Stimulated activated CD4-positive, alpha-beta T cell treated with anti-CD3 and anti-CD28 coated beads, Interleukin-4, amount 100 ng/mL, for 1 hour (primary cell): ENCODE measurements at regions not wholly inside any gene's neighbourhood (a gene's known extent, or its start where the extent isn't known, plus 50 kb on each side); places are given as distances from the start of the nearest gene placed in this dataset.

Experiments
- DNase-seq: peaks from one replicate; pipeline ENCODE4 v3.0.0-alpha.2; 2020

- DNase-seq: no peak
These were observed 447.4 kb upstream of the TRIB2 start for GRCh38 chr2:12269041-12269972.

GRCh38 chr2:12270876-12271588, 445.7 kb upstream of the TRIB2 start:
- no peak for DNase-seq

- DNase-seq: no peak
These were observed 445.1 kb upstream of the TRIB2 start for GRCh38 chr2:12271589-12271984.

- DNase-seq: no peak
These were observed 443.6 kb upstream of the TRIB2 start for GRCh38 chr2:12273111-12273510.

- DNase-seq: no peak
These were observed 442.1 kb upstream of the TRIB2 start for GRCh38 chr2:12274591-12274990.

GRCh38 chr2:12277241-12278034, 439.3 kb upstream of the TRIB2 start:
- no peak for DNase-seq

- no peak for DNase-seq
These were observed 438.5 kb upstream of the TRIB2 start for GRCh38 chr2:12278217-12278750.

- no peak for DNase-seq
These were observed 433.7 kb upstream of the TRIB2 start for GRCh38 chr2:12282780-12283695.

GRCh38 chr2:12284037-12284436, 432.7 kb upstream of the TRIB2 start:
- no peak for DNase-seq

- no peak for DNase-seq
These were observed 432.2 kb upstream of the TRIB2 start for GRCh38 chr2:12284487-12284886.

GRCh38 chr2:12286347-12286746, 430.4 kb upstream of the TRIB2 start:
- no peak for DNase-seq

GRCh38 chr2:12287220-12287751, 429.4 kb upstream of the TRIB2 start:
- DNase-seq: no peak

- DNase-seq: no peak
These were observed 428.7 kb upstream of the TRIB2 start for GRCh38 chr2:12288048-12288447.

- no peak for DNase-seq
These were observed 427.5 kb upstream of the TRIB2 start for GRCh38 chr2:12289120-12289802.

GRCh38 chr2:12291303-12291702, 425.4 kb upstream of the TRIB2 start:
- no peak for DNase-seq

GRCh38 chr2:12293874-12294273, 422.9 kb upstream of the TRIB2 start:
- no peak for DNase-seq

- DNase-seq: no peak
These were observed 420.7 kb upstream of the TRIB2 start for GRCh38 chr2:12295856-12296519.

- no peak for DNase-seq
These were observed 419.8 kb upstream of the TRIB2 start for GRCh38 chr2:12296915-12297314.

- DNase-seq: no peak
These were observed 418.4 kb upstream of the TRIB2 start for GRCh38 chr2:12298352-12298751.

GRCh38 chr2:12299431-12299830, 417.3 kb upstream of the TRIB2 start:
- DNase-seq: no peak
